ENCODE measurements at regions not wholly inside any gene's neighbourhood (a gene's known extent, or its start where the extent isn't known, plus 50 kb on each side); places are given as distances from the start of the nearest gene placed in this dataset.

DNA sequence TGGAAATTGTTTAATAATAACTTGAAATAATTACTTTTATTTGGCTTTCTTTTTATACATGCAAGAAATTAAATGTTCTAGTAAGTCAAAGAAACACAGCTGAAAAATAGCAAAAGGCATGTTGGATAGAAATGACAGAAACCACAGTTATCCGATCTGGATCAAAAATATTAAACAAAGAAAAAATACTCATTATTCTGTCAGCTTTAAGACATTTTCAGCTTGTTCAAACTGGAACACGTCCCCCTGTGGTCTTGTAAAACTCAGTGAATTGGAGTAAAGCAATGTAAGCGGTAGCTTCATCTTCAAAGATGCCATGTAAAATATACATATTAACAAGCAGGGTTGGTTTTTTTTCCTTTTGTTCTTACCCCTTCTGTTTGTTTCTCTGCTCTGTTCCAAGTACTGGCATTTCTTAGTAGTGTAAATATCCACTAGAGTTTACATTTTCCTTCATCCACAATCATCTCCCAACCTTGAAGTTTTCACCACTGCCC, 223.4 kb downstream of the IGSF11 start (continued):
- TF ChIP-seq HMGXB4 (CRISPR knock-in tag; IDR thresholded peaks at IDR 0.05) = no peak
- TF ChIP-seq EHMT2 (IDR thresholded peaks at IDR 0.05) = no peak
- no peak for TF ChIP-seq NFATC3 (IDR thresholded peaks at IDR 0.05)
- TF ChIP-seq, protein P1, sequence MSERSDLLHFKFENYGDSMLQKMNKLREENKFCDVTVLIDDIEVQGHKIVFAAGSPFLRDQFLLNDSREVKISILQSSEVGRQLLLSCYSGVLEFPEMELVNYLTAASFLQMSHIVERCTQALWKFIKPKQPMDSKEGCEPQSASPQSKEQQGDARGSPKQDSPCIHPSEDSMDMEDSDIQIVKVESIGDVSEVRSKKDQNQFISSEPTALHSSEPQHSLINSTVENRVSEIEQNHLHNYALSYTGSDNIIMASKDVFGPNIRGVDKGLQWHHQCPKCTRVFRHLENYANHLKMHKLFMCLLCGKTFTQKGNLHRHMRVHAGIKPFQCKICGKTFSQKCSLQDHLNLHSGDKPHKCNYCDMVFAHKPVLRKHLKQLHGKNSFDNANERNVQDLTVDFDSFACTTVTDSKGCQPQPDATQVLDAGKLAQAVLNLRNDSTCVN (CRISPR knock-in tag; IDR thresholded peaks at IDR 0.05) = no peak

GRCh38 chr3:118813472-118813871, 221.2 kb downstream of the IGSF11 start:
- ATAC-seq = no peak
- in situ Hi-C loops (cut with MboI) = loop anchor here (25.0 kb wide), 1 partner anchor 1801 kb away; no protein-coding TSS in a partner anchor
- CTCF ChIA-PET (ENCODE audit: low intra/inter-chr PET ratio) = no interaction called here
- TF ChIP-seq ZFP30 (CRISPR knock-in tag; IDR thresholded peaks at IDR 0.05; ENCODE audit: borderline replicate concordance) (no peak), NEUROD1 (IDR thresholded peaks at IDR 0.05; ENCODE audit: borderline replicate concordance, low read depth, low read length, partially characterized antibody) (no peak), MAFG (tag; conservative IDR thresholded peaks at IDR 0.05) (no peak), HNRNPUL1 (IDR thresholded peaks at IDR 0.05; ENCODE audit: low read length) (no peak), GABPB2 (CRISPR knock-in tag; conservative IDR thresholded peaks at IDR 0.05) (no peak), ZBED1 (IDR thresholded peaks at IDR 0.05) (no peak), PTTG1 (tag; IDR thresholded peaks at IDR 0.05; ENCODE audit: low read depth) (no peak), MYBL2 (IDR thresholded peaks at IDR 0.05; ENCODE audit: low read depth) (no peak), MYBL2 (CRISPR knock-in tag; IDR thresholded peaks at IDR 0.05; ENCODE audit: borderline replicate concordance) (no peak), NCOA1 (IDR thresholded peaks at IDR 0.05; ENCODE audit: low read depth) (no peak)
- TF ChIP-seq, protein P2, sequence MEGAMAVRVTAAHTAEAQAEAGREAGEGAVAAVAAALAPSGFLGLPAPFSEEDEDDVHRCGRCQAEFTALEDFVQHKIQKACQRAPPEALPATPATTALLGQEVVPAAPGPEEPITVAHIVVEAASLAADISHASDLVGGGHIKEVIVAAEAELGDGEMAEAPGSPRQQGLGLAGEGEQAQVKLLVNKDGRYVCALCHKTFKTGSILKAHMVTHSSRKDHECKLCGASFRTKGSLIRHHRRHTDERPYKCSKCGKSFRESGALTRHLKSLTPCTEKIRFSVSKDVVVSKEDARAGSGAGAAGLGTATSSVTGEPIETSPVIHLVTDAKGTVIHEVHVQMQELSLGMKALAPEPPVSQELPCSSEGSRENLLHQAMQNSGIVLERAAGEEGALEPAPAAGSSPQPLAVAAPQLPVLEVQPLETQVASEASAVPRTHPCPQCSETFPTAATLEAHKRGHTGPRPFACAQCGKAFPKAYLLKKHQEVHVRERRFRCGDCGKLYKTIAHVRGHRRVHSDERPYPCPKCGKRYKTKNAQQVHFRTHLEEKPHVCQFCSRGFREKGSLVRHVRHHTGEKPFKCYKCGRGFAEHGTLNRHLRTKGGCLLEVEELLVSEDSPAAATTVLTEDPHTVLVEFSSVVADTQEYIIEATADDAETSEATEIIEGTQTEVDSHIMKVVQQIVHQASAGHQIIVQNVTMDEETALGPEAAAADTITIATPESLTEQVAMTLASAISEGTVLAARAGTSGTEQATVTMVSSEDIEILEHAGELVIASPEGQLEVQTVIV (CRISPR knock-in tag; IDR thresholded peaks at IDR 0.05; ENCODE audit: borderline replicate concordance) = no peak

More at GRCh38 chr3:118813472-118813871, 221.2 kb downstream of the IGSF11 start:
- H3K36me3 ChIP-seq (ENCODE audit: control insufficient read depth, insufficient read depth, low read length) = no peaks in the 10 kb centered on the region
- no peaks in the 10 kb centered on the region for H3K9me3 ChIP-seq (replicated peaks; ENCODE audit: control insufficient read depth, insufficient read depth, low read depth, low read length)
- POLR2A ChIA-PET = no interaction called here
- peaks cover 3% of the 10 kb centered on the region; the same call in 1 of the 3 replicates for H3K79me2 ChIP-seq (ENCODE audit: control insufficient read depth, insufficient read depth, low read length)
- H3K27ac ChIP-seq (ENCODE audit: extremely low read depth, low read depth, low read length) = no peak overlapping the region
- intact Hi-C loops (cut with micrococcal nuclease) = loop anchor here (10.0 kb wide), 2 partner anchors 179 to 1749 kb away; no protein-coding TSS in a partner anchor
- H3K9ac ChIP-seq (ENCODE audit: insufficient read depth in 1 of 2, low read depth in 2 of 2, low read length in 2 of 2) = no peak overlapping the region
- no TSS peak for BruUV-seq (replicated peaks)
- H3K4me1 ChIP-seq (replicated peaks in 1 of 2; ENCODE audit: control insufficient read depth in 2 of 2, insufficient read depth in 2 of 2, low read length in 2 of 2) = no peaks in the 10 kb centered on the region; a peak in 1 of 5 replicates
- WGBS (ENCODE audit: insufficient coverage, low coverage, missing lambda C conversion rate) = 30% methylated on average over 2 of the region's 4 CpGs
- H2AFZ ChIP-seq (ENCODE audit: low read depth, low read length) = no peak overlapping the region
- H3K9me1 ChIP-seq (ENCODE audit: control insufficient read depth, insufficient read depth, low read length) = no peaks in the 10 kb centered on the region
- FAIRE-seq = no peak
- H3K27me3 ChIP-seq (ENCODE audit: control insufficient read depth in 2 of 2, insufficient read depth in 2 of 2, low read length in 2 of 2) = no peaks in the 10 kb centered on the region
- no peak for DNase-seq (ENCODE audit: extremely low read depth in 1 of 4, low spot score in 3 of 4)
- no peaks in the 10 kb centered on the region for H4K20me1 ChIP-seq (replicated peaks; ENCODE audit: control insufficient read depth, insufficient read depth, low read length)
- H3K4me3 ChIP-seq = no peak overlapping the region
- no peak overlapping the region for H3K4me2 ChIP-seq (ENCODE audit: insufficient read depth, low read length)

All from K562 (cell line).